IMR-90 (cell line): ENCODE measurements at regions not wholly inside any gene's neighbourhood (a gene's known extent, or its start where the extent isn't known, plus 50 kb on each side); places are given as distances from the start of the nearest gene placed in this dataset.

Source experiments
- ATAC-seq: fragments of 200-7000 bp; cut with Tn5 transposase; 2 replicates; pipeline ENCODE4 v1.9.1; 2020; ENCODE audit warnings: low read depth, mild to moderate bottlenecking, moderate library complexity
- BruUV-seq: library from RNA; stranded (reverse); fragments of 400-500 nt; replicated peaks from 2 replicates; lab custom pipeline; 2021; lab: Mats Ljungman, UMichigan
- CTCF ChIA-PET: fragments of 300-600 bp; formaldehyde crosslinking; extraction: SDS; loops from one replicate; lab custom pipeline; 2021; ENCODE audit warnings: antibody characterized with exemption; lab: Yijun Ruan, JAX
- POLR2A ChIA-PET: fragments of 300-600 bp; sonication (Branson Sonifier 250); formaldehyde crosslinking; loops from one replicate; lab custom pipeline; 2022; ENCODE audit warnings: antibody characterized with exemption; ENCODE audit not compliant: unreplicated experiment; lab: Charles Lee
- DNase-seq: peaks from one replicate; pipeline ENCODE4 v3.0.0; 2013
- H2AFZ ChIP-seq: replicated peaks from 2 replicates; pipeline ENCODE3; 2013; ENCODE audit warnings: low read length, mild to moderate bottlenecking; ENCODE audit not compliant: poor library complexity
- H2AK5ac ChIP-seq: 2 replicates; pipeline ENCODE4 v1.6.1; 2013; ENCODE audit warnings: low read depth, low read length, inconsistent platforms
- H2AK9ac ChIP-seq: replicated peaks from 2 replicates; pipeline ENCODE3; 2013; ENCODE audit warnings: mild to moderate bottlenecking, low read depth, low read length, moderate library complexity; ENCODE audit not compliant: poor library complexity
- H2BK120ac ChIP-seq: 2 replicates; pipeline ENCODE4 v1.6.1; 2013; ENCODE audit warnings: low read depth, low read length, inconsistent platforms
- H2BK15ac ChIP-seq: 3 replicates; pipeline ENCODE4 v1.6.1; 2013; ENCODE audit warnings: low read depth, low read length, inconsistent platforms
- H2BK20ac ChIP-seq: 2 replicates; pipeline ENCODE4 v1.6.1; 2013; ENCODE audit warnings: low read depth, mild to moderate bottlenecking, inconsistent platforms, low read length, moderate library complexity
- H2BK5ac ChIP-seq: 2 replicates; pipeline ENCODE4 v1.6.1; 2013; ENCODE audit warnings: mild to moderate bottlenecking, low read depth, low read length, inconsistent platforms; ENCODE audit not compliant: poor library complexity, severe bottlenecking
- H3K14ac ChIP-seq: replicated peaks from 2 replicates; pipeline ENCODE4 v1.6.1; 2013; ENCODE audit warnings: low read depth, low read length, inconsistent platforms
- H3K18ac ChIP-seq: 2 replicates; pipeline ENCODE4 v1.6.1; 2013; ENCODE audit warnings: low read depth, low read length, control low read depth
- H3K23ac ChIP-seq: 2 replicates; pipeline ENCODE4 v1.6.1; 2013; ENCODE audit warnings: low read depth, low read length, inconsistent platforms
- H3K27ac ChIP-seq: 2 replicates; pipeline ENCODE4 v1.5.1; 2013; ENCODE audit warnings: mild to moderate bottlenecking, control low read depth, low read length; ENCODE audit not compliant: insufficient read depth
- H3K27me3 ChIP-seq: 2 replicates; pipeline ENCODE4 v1.6.1; 2013; ENCODE audit warnings: low read length; ENCODE audit not compliant: control insufficient read depth, insufficient read depth
- H3K36me3 ChIP-seq: 2 replicates; pipeline ENCODE4 v1.6.1; 2013; ENCODE audit warnings: low read length, mixed read lengths; ENCODE audit not compliant: control insufficient read depth, insufficient read depth
- H3K4ac ChIP-seq: 2 replicates; pipeline ENCODE4 v1.6.1; 2013; ENCODE audit warnings: low read depth, low read length, inconsistent platforms
- H3K4me1 ChIP-seq: 2 replicates; pipeline ENCODE4 v1.6.1; 2013; ENCODE audit warnings: low read length, mixed read lengths; ENCODE audit not compliant: control insufficient read depth, insufficient read depth
- H3K4me2 ChIP-seq: 2 replicates; pipeline ENCODE4 v1.6.1; 2013; ENCODE audit warnings: low read depth, mild to moderate bottlenecking, control low read depth, low read length, moderate library complexity
- H3K4me3 ChIP-seq: 2 replicates; pipeline ENCODE4 v1.5.1; 2013; ENCODE audit warnings: low read depth, mild to moderate bottlenecking, control low read depth, low read length, moderate library complexity; ENCODE audit not compliant: insufficient read depth
- H3K56ac ChIP-seq: 2 replicates; pipeline ENCODE4 v1.6.1; 2013; ENCODE audit warnings: low read length, inconsistent platforms; ENCODE audit not compliant: insufficient read depth; ENCODE audit errors: extremely low read depth
- H3K79me1 ChIP-seq, 2 experiments: 2 replicates each; pipeline ENCODE4 v1.6.1; 2013; ENCODE audit warnings: low read length in 2 of 2, inconsistent platforms in 1 of 2, low read depth in 1 of 2
- H3K9ac ChIP-seq: 2 replicates; pipeline ENCODE4 v1.6.1; 2013; ENCODE audit warnings: low read depth, low read length, control low read depth
- H3K9me1 ChIP-seq: 2 replicates; pipeline ENCODE4 v1.6.1; 2013; ENCODE audit warnings: low read length, inconsistent platforms; ENCODE audit not compliant: insufficient read depth
- H3K9me3 ChIP-seq: 2 replicates; pipeline ENCODE4 v1.6.1; 2013; ENCODE audit warnings: low read length; ENCODE audit not compliant: control insufficient read depth, insufficient read depth
- H4K20me1 ChIP-seq: 2 replicates; pipeline ENCODE4 v1.6.1; 2013; ENCODE audit warnings: low read length, inconsistent platforms; ENCODE audit not compliant: insufficient read depth
- H4K5ac ChIP-seq: 2 replicates; pipeline ENCODE4 v1.6.1; 2013; ENCODE audit warnings: mild to moderate bottlenecking, low read depth, low read length, control low read depth
- H4K8ac ChIP-seq, 2 experiments: 2 replicates each; pipeline ENCODE4 v1.6.1; 2013; ENCODE audit warnings: low read depth in 2 of 2, low read length in 2 of 2, control low read depth in 1 of 2, inconsistent platforms in 1 of 2
- H4K91ac ChIP-seq: 2 replicates; pipeline ENCODE4 v1.6.1; 2013; ENCODE audit warnings: low read depth, low read length, inconsistent platforms; ENCODE audit not compliant: insufficient read depth
- CEBPB ChIP-seq: IDR thresholded peaks from 2 replicates; pipeline ENCODE4 v1.6.1; 2012; ENCODE audit warnings: low read depth, low read length, improper control_type of control experiment
- MAFK ChIP-seq: IDR thresholded peaks from 2 replicates; pipeline ENCODE4 v1.6.1; 2012; ENCODE audit warnings: low read depth, low read length, improper control_type of control experiment
- POLR2A ChIP-seq: IDR thresholded peaks from 2 replicates; pipeline ENCODE4 v1.6.1; 2012; ENCODE audit warnings: mild to moderate bottlenecking, low read depth, low read length
- RAD21 ChIP-seq: IDR thresholded peaks from 2 replicates; pipeline ENCODE4 v1.6.1; 2012; ENCODE audit warnings: low read length, improper control_type of control experiment
- SMC3 ChIP-seq: fragments of 150-350 bp; IDR thresholded peaks from 2 replicates; pipeline ENCODE4 v1.6.1; 2016; ENCODE audit warnings: low read depth, mild to moderate bottlenecking, antibody characterized with exemption, low read length, moderate library complexity
- WGBS, 2 experiments: methylation state at CpG; one replicate each; pipeline versions ENCODE4 v1.1.5 to v1.1.7; 2013; ENCODE audit warnings: missing lambda C conversion rate in 2 of 2; ENCODE audit not compliant: insufficient read length in 1 of 2; ENCODE audit errors: extremely low coverage in 2 of 2; 5-methylcytosine and 5-hydroxymethylcytosine counted together
- dilution Hi-C: fragments of 300-500 bp; cut with HindIII; formaldehyde crosslinking; loops from one replicate; pipeline ENCODE4 v1.14.3; 2018; ENCODE audit warnings: low sequenced_read_pairs; ENCODE audit not compliant: unreplicated experiment
- in situ Hi-C: fragments of 300-500 bp; cut with MboI; formaldehyde crosslinking; loops from 3 replicates; pipeline ENCODE4 v1.14.3; 2019; ENCODE audit warnings: low sequenced_read_pairs, inconsistent platforms, mixed read lengths
- intact Hi-C: fragments of 100-400 bp; cut with micrococcal nuclease; formaldehyde crosslinking; loops from 2 replicates; pipeline ENCODE4 v1.10.0; 2022
- TF ChIP-seq, protein P1 (sequence below): fragments of 150-350 bp; IDR thresholded peaks from 2 replicates; pipeline ENCODE4 v1.6.1; 2017; ENCODE audit warnings: mild to moderate bottlenecking, antibody characterized with exemption, low read length, low read depth
- TF ChIP-seq, protein P2 (sequence below): conservative IDR thresholded peaks from 2 replicates; pipeline ENCODE4 v1.5.1; 2012; ENCODE audit warnings: mild to moderate bottlenecking, low read depth, low read length, improper control_type of control experiment

DNA sequence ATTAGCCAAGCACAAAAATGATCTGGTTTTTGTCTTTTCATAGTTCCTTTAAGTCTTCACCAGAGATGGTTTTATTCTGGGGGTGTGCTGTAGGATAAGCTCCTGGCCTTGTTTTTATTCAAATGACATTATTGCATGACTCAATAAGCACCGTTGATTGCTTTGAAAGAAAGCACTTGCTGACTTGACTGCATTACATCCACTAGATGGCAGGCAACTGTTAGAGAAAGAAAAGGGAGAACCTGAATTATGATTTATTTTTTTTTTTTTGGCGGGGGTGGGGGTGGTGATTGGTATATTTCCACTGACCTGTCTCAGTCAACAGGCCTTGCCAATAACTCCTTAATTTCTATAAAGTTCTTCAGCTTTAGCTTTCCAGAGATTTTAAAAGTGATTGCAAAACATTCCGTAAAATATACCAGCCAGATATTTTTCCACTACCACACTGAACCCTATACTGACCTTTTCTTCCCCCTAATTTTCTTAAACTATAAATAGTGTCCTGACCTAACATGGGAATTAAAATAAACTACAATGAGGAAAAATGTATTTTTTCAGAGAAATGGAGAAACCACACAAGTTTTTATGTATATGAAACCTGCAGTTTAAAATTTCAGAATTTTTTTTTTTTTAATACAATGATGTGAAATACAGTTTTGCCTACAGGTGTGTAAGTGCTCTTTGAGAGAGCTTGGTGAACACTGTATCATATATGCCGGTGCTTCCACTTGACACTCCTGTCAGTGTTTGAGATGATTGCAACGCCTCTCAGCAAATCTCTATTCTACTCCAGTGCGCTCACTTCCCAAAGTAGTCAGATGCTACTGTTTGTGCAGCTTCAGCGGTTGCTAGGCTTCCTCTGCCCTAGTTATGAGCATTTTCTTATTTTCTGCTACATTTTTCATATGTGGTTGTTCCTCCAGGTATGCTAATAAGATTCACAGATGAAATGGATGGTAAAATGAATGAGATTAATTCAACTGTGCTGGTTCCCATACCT, 274.3 kb downstream of the CD109 start:
- no peaks in the 10 kb centered on the region for H3K9me3 ChIP-seq
- H3K4me1 ChIP-seq, result peaks cover 2% of the 10 kb centered on the region; the same call in 1 of the 2 replicates
- H3K9me1 ChIP-seq, result no peaks in the 10 kb centered on the region
- peak overlapping the region; percentile 38; the same call in 1 of the 2 replicates for H3K4me2 ChIP-seq
- no TSS peak for BruUV-seq
- H3K27me3 ChIP-seq, result no peaks in the 10 kb centered on the region
- dilution Hi-C loops (no loop called here), intact Hi-C loops (loop anchor here (1.0 to 5.0 kb wide), 5 partner anchors 113 to 1234 kb away; no protein-coding TSS in a partner anchor), in situ Hi-C loops (no loop called here)
- CTCF ChIA-PET, result interaction anchor here (0.6 to 2.7 kb wide), 15 partner anchors 10 to 1238 kb away, joined by 3 to 10 read pairs (median 3); no protein-coding TSS in a partner anchor
- DNase-seq (peak; percentile 67), ATAC-seq (peak; percentile 66)
- H4K5ac ChIP-seq, result no peak overlapping the region
- no peak overlapping the region for H3K56ac ChIP-seq
- peak overlapping the region; percentile 87; the same call in 1 of the 2 replicates for H3K14ac ChIP-seq
- TF ChIP-seq, protein P1, sequence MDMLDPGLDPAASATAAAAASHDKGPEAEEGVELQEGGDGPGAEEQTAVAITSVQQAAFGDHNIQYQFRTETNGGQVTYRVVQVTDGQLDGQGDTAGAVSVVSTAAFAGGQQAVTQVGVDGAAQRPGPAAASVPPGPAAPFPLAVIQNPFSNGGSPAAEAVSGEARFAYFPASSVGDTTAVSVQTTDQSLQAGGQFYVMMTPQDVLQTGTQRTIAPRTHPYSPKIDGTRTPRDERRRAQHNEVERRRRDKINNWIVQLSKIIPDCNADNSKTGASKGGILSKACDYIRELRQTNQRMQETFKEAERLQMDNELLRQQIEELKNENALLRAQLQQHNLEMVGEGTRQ, result no peak
- TF ChIP-seq POLR2A (no peak), MAFK (no peak), SMC3 (peak; percentile 55), CEBPB (no peak), RAD21 (peak; percentile 68)
- TF ChIP-seq, protein P2, sequence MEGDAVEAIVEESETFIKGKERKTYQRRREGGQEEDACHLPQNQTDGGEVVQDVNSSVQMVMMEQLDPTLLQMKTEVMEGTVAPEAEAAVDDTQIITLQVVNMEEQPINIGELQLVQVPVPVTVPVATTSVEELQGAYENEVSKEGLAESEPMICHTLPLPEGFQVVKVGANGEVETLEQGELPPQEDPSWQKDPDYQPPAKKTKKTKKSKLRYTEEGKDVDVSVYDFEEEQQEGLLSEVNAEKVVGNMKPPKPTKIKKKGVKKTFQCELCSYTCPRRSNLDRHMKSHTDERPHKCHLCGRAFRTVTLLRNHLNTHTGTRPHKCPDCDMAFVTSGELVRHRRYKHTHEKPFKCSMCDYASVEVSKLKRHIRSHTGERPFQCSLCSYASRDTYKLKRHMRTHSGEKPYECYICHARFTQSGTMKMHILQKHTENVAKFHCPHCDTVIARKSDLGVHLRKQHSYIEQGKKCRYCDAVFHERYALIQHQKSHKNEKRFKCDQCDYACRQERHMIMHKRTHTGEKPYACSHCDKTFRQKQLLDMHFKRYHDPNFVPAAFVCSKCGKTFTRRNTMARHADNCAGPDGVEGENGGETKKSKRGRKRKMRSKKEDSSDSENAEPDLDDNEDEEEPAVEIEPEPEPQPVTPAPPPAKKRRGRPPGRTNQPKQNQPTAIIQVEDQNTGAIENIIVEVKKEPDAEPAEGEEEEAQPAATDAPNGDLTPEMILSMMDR, result peak; percentile 75
- H2BK15ac ChIP-seq, result peak overlapping the region; percentile 77; the same call in 1 of the 3 replicates
- no peaks in the 10 kb centered on the region for H4K20me1 ChIP-seq
- H3K4ac ChIP-seq, result peak overlapping the region; percentile 81; the same call in 1 of the 2 replicates
- no peak overlapping the region for H3K4me3 ChIP-seq
- H3K27ac ChIP-seq, result no peak overlapping the region
- H3K18ac ChIP-seq, result no peak overlapping the region
- H2BK20ac ChIP-seq, result peak overlapping the region; percentile 89
- H4K91ac ChIP-seq, result peak overlapping the region; percentile 40; the same call in 1 of the 2 replicates
- no CpG with 5 or more reads among the region's 7 CpGs for WGBS, 2 experiments
- H3K23ac ChIP-seq, result peak overlapping the region; percentile 57; the same call in 1 of the 2 replicates
- no peaks in the 10 kb centered on the region for H3K79me1 ChIP-seq
- peak overlapping the region in 1 of 2 experiments; percentile 52; a peak in 1 of 4 replicates for H4K8ac ChIP-seq
- H2AK5ac ChIP-seq, result peak overlapping the region; percentile 13; the same call in 1 of the 2 replicates
- no peak overlapping the region for H2AFZ ChIP-seq
- H3K9ac ChIP-seq, result no peak overlapping the region
- no peaks in the 10 kb centered on the region for H3K36me3 ChIP-seq
- POLR2A ChIA-PET, result interaction anchor here (0.6 kb wide), 1 partner anchor 93 kb away, joined by 3 read pairs; no protein-coding TSS in a partner anchor
- no peak overlapping the region for H2AK9ac ChIP-seq
- peak overlapping the region; percentile 91 for H2BK120ac ChIP-seq
- no peak overlapping the region for H2BK5ac ChIP-seq
